HG03460 (cell line): ENCODE measurements at regions not wholly inside any gene's neighbourhood (a gene's known extent, or its start where the extent isn't known, plus 50 kb on each side); places are given as distances from the start of the nearest gene placed in this dataset.

Experiments used
- ATAC-seq: cut with Tn5 transposase; IDR thresholded peaks from one replicate; pipeline ENCODE4 v1.9.1; 2021; ENCODE audit not compliant: unreplicated experiment

- no peak for ATAC-seq
Observed at GRCh38 chr3:76668653-76669052, 371.2 kb upstream of the ROBO2 start.

DNA sequence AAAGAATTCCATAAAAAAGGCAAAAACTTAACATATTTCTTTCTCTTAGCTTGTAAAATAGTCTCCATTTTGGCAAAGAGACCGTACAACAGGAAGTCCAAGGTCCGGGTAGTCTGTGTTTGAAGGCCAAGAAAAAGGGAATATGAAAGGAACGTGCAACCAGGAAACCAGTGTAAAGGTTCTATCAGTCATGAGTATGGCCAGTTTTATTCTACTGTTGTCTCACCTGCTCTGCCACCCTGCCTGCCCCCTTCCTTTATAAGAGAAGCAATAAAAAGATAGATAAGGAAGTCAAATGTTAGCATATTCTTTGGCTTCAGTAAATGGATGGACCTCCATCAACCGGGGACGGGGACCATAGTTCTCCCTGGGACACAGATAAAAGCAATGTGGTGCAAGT lies 370.6 kb upstream of the ROBO2 start:
- ATAC-seq = no peak

DNA sequence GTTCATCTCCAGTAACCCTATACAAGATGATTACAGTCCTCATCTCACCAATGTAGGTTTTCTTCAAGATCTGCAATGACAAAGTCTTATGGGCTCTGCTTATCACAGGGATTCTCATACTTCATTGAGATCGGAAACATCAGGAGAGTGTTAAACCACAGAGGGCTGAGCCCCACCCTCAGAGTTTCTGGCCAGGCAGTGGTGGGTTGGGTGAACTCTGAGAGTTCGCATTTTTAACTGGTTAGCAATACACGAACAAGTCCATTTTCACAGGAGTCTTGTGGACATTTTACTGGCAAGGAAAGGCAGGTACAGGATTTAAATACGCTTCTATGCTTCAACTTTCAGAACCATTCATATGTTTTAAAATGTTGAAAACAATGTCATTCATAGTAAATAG lies 366.7 kb upstream of the ROBO2 start:
- ATAC-seq = no peak

- no peak for ATAC-seq
Observed at GRCh38 chr3:76679541-76679940, 360.4 kb upstream of the ROBO2 start.

- no peak for ATAC-seq
Observed at GRCh38 chr3:76683256-76683655, 356.6 kb upstream of the ROBO2 start.

DNA sequence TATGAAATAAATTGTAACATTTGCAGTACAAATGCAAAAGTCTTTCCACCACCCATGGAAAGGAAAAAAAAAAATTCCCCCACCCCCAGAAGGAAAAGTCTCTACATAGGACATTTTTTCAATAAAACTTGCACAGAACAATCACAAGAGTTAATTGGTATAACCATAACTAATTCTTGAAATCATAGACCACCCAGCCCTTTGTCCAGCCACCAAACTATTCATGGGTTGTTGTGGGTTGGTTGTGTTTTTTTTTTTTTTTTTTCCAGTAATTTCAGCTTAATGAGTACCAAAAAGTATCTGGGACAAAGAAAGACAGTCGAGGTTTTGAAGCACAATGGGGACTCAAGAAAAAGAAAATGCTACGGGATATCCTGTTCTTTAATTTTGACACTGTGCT lies 355.0 kb upstream of the ROBO2 start:
- no peak for ATAC-seq

DNA sequence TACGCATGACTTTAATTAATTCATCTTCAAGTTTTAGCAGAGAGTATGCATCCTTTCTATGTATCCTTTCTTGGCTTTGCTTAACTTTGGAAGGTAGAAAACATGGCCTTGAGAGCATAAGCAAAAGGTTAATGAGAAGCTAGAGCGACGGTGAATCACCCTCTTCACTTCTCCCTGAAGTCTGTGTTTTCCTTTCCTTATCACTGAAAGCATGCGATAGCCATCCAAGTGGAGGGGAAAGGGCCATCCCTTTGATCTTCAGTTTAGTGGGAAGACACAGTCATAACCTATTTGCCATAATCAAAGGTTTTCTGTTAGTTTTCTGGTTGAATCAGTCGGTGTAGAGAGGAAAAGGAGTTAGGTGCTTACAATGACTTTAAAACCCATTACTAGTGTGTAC lies 354.0 kb upstream of the ROBO2 start:
- ATAC-seq = no peak

- no peak for ATAC-seq
Observed at GRCh38 chr3:76687019-76687418, 352.9 kb upstream of the ROBO2 start.

DNA sequence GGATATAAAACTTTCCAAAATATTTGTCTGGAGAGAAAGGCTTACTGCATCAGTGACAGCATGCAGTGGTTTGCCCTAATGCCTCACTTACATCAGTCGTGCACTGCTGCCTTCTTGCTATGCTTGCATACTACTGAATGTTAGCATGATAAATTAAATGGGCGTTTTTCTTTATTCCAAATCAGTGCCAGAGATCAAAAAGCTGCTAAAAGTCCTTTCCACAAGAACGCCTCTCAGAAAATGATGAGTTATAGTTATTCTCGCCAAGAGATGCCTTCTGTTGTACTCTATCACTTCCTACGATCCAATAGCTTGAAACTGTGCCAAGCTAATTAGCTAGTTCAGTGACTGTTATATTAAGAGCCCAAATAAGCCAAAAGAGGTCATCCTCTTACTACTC lies 345.8 kb upstream of the ROBO2 start:
- no peak for ATAC-seq

GRCh38 chr3:76698136-76698706 lies 341.7 kb upstream of the ROBO2 start:
- no peak for ATAC-seq

GRCh38 chr3:76699846-76700245 lies 340.1 kb upstream of the ROBO2 start:
- ATAC-seq = no peak

DNA sequence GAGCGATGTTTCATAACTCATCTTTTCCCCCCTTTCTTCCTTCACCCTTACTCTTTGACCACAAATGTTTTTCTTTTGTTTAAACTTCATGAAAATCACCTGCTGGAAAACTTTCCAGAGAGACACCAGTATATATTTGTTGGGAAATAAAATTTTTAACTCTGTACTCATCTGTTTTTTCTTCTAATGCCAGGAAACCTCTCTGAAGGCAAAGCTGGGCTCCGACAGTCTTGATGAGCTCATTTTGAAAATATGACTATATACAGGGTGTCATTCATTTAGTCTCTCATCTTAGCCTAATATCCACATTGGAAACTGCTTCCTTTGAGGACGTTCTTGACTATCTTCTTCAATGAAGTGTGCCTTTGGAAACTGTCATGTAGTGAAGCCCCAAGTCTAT lies 339.6 kb upstream of the ROBO2 start:
- no peak for ATAC-seq

GRCh38 chr3:76702676-76703075 lies 337.2 kb upstream of the ROBO2 start:
- ATAC-seq = no peak

DNA sequence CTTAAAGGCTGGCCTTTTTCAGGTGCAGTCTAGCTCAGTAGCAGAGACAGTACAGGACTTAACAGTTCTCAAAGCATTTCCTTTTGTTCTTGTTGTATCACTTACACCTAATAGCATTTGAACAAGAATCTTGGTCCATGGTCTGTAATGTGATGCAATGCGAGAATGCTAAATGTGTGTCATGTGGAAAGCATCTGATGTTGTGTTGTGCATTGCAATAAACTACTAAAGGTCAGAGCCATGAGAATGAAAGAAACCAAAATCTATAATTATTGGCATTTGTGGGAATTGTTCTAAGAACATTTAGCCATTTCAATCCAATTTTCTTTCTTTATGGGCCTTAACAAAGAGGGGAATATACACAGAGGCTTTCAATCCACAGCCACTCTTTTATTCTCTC lies 324.5 kb upstream of the ROBO2 start:
- ATAC-seq = no peak

DNA sequence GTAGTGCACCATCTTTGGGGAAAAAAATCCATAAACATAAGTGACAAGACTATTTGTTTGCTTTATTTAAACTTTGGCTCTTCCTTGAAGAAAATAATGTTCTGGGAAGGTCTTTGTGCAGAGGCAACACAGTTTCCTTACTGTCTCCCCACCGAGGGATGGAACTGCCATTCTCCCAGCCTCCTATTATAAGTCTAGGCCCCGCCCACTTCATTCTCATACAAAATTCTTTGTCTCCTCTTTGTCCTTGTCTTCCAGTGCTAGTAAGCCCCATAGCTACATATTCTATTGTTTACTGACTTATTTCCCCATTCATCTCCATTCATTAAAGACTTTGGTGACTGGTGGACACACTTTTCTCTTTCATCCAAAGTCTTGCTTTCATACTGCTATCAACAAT lies 316.5 kb upstream of the ROBO2 start:
- no peak for ATAC-seq

DNA sequence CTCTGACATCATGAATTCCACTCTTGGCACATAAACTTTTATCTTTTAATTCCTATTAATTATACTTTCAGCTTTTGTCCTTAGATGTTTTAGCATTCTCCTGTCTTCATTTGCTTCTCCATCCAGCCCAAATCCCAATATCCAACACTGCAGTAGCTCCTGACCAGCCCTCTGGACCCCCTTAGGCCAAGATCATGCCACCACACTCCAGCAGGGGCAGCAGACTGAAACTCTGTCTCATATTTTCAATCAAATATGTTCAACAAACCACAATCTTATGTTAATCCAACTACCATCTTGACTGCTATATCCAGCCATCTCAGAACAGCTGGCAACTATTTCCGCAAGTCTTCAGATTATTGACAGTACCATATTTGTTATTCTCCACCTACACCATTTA lies 315.8 kb upstream of the ROBO2 start:
- ATAC-seq = no peak

- ATAC-seq = no peak
Observed at GRCh38 chr3:76724706-76725105, 315.2 kb upstream of the ROBO2 start.

GRCh38 chr3:76726034-76726433 lies 313.9 kb upstream of the ROBO2 start:
- ATAC-seq = no peak

DNA sequence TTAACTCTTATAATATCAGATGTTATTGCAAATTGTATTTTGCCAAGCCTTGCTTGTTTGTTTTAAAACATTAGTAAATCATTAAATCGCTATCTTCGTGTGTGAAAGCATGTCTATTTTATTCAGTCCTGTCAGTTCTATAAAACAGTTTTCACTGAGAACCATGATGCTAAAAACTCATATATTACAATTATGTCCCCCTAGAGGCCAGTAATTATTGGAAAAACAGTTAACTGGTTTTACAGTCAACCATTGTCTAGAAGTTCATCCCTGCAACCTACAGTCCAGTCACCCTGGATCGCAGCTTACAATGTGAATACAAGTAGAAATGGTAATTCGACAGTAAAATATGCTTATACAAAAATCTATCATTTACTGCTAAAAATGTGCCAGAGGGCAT lies 311.5 kb upstream of the ROBO2 start:
- no peak for ATAC-seq

GRCh38 chr3:76731471-76731870 lies 308.4 kb upstream of the ROBO2 start:
- ATAC-seq = no peak

GRCh38 chr3:76733073-76733759 lies 306.7 kb upstream of the ROBO2 start:
- no peak for ATAC-seq

DNA sequence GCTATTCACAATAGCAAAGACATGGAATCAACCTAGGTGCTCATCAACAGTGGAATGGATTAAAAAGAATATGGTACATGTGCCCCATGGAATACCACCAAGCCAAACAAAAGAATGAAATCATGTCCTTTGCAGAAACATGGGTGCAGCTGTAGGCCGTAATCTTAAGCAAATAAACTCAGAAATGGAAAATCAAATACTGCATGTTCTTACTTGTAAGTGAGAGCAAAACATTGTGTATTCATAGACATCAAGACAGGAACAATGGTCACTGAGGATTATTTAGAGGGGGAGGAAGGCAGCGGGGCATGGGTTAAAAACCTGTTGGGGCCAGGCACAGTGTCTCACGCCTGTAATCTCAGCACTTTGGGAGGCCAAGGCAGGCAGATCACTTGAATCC lies 304.7 kb upstream of the ROBO2 start:
- ATAC-seq = no peak

GRCh38 chr3:76753599-76753998 lies 286.3 kb upstream of the ROBO2 start:
- ATAC-seq = no peak
